Type B pancreatic cell (in vitro differentiated cells): ENCODE measurements at regions not wholly inside any gene's neighbourhood (a gene's known extent, or its start where the extent isn't known, plus 50 kb on each side); places are given as distances from the start of the nearest gene placed in this dataset.

Source experiments
- DNase-seq: peaks from one replicate; pipeline ENCODE4 v3.0.0; 2021; ENCODE audit warnings: mixed read lengths; ENCODE audit not compliant: unreplicated experiment; ENCODE audit errors: extremely low spot score
- H3K27ac Mint-ChIP-seq: 2 replicates; pipeline ENCODE4 v1.8.0; 2021; ENCODE audit warnings: mild to moderate bottlenecking, mixed read lengths
- H3K27me3 Mint-ChIP-seq: 2 replicates; pipeline ENCODE4 v1.8.0; 2021; ENCODE audit warnings: mixed read lengths
- H3K36me3 Mint-ChIP-seq: 2 replicates; pipeline ENCODE4 v1.8.0; 2021; ENCODE audit warnings: mixed read lengths
- H3K4me1 Mint-ChIP-seq: one replicate; pipeline ENCODE4 v1.8.0; 2021; ENCODE audit warnings: mixed read lengths; ENCODE audit not compliant: unreplicated experiment
- H3K4me3 Mint-ChIP-seq: 2 replicates; pipeline ENCODE4 v1.8.0; 2021; ENCODE audit warnings: mild to moderate bottlenecking, mixed read lengths
- H3K9me3 Mint-ChIP-seq: 2 replicates; pipeline ENCODE4 v1.8.0; 2021; ENCODE audit warnings: mixed read lengths
- TF ChIP-seq, protein P1 (sequence below): fragments of 200-600 bp; sonication (generic); conservative IDR thresholded peaks from 2 replicates; pipeline ENCODE4 v1.5.0; 2021; ENCODE audit warnings: antibody characterized with exemption, mild to moderate bottlenecking

- peaks cover 53% of the 10 kb centered on the region for H3K27me3 Mint-ChIP-seq
- H3K36me3 Mint-ChIP-seq = no peaks in the 10 kb centered on the region
- peaks cover 3% of the 10 kb centered on the region for H3K9me3 Mint-ChIP-seq
- DNase-seq = no peak
- TF ChIP-seq, protein P1, sequence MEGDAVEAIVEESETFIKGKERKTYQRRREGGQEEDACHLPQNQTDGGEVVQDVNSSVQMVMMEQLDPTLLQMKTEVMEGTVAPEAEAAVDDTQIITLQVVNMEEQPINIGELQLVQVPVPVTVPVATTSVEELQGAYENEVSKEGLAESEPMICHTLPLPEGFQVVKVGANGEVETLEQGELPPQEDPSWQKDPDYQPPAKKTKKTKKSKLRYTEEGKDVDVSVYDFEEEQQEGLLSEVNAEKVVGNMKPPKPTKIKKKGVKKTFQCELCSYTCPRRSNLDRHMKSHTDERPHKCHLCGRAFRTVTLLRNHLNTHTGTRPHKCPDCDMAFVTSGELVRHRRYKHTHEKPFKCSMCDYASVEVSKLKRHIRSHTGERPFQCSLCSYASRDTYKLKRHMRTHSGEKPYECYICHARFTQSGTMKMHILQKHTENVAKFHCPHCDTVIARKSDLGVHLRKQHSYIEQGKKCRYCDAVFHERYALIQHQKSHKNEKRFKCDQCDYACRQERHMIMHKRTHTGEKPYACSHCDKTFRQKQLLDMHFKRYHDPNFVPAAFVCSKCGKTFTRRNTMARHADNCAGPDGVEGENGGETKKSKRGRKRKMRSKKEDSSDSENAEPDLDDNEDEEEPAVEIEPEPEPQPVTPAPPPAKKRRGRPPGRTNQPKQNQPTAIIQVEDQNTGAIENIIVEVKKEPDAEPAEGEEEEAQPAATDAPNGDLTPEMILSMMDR = no peak
- H3K27ac Mint-ChIP-seq = no peak overlapping the region
- no peak overlapping the region for H3K4me3 Mint-ChIP-seq
- peaks cover 6% of the 10 kb centered on the region for H3K4me1 Mint-ChIP-seq
Measured at GRCh38 chr5:20608567-20608966, 620.6 kb upstream of the CDH18 start.

GRCh38 chr5:20605732-20606525, 617.9 kb upstream of the CDH18 start:
- Mint-ChIP-seq H3K36me3 (no peaks in the 10 kb centered on the region), H3K27ac (no peak overlapping the region), H3K4me3 (no peak overlapping the region)

GRCh38 chr5:20604992-20605391, 617.0 kb upstream of the CDH18 start:
- H3K9me3 Mint-ChIP-seq = peaks cover 16% of the 10 kb centered on the region
- peaks cover 42% of the 10 kb centered on the region for H3K27me3 Mint-ChIP-seq
- H3K27ac Mint-ChIP-seq = no peak overlapping the region
- no peaks in the 10 kb centered on the region for H3K4me1 Mint-ChIP-seq
- H3K36me3 Mint-ChIP-seq = no peaks in the 10 kb centered on the region
- DNase-seq = no peak
- TF ChIP-seq, protein P1 = no peak
- H3K4me3 Mint-ChIP-seq = no peak overlapping the region

More at GRCh38 chr5:20605732-20606525, 617.9 kb upstream of the CDH18 start:
- TF ChIP-seq, protein P1 = no peak
- no peak for DNase-seq
- Mint-ChIP-seq H3K4me1 (peaks cover 4% of the 10 kb centered on the region), H3K27me3 (peaks cover 46% of the 10 kb centered on the region), H3K9me3 (peaks cover 16% of the 10 kb centered on the region)

DNA sequence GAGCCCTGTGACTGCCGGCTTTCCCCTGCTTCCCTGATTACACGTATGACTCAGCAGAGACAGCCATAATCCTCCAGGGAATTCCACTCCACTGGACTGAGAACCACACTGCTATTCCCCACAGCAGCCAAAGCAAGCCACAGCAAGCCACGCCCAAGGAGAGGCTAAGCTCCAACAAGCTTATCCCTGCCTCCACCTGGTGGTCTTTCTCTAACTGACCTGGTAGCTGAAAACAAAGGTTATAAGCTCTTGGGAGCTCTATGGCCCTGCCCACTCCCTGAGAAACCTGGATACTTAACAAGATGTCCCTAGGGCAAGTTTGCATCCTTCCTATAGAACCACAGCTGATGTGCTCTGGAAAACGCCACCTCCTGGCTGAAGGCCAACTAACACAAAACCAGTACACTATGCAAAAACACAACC, 613.7 kb upstream of the CDH18 start:
- Mint-ChIP-seq H3K9me3 (peaks cover 19% of the 10 kb centered on the region), H3K4me1 (no peaks in the 10 kb centered on the region), H3K27me3 (peaks cover 44% of the 10 kb centered on the region), H3K27ac (no peak overlapping the region), H3K36me3 (no peaks in the 10 kb centered on the region), H3K4me3 (no peak overlapping the region)
- TF ChIP-seq, protein P1 = no peak
- no peak for DNase-seq

GRCh38 chr5:20590356-20590755, 602.4 kb upstream of the CDH18 start:
- Mint-ChIP-seq H3K4me1 (no peaks in the 10 kb centered on the region), H3K27ac (no peak overlapping the region), H3K4me3 (no peak overlapping the region), H3K9me3 (no peaks in the 10 kb centered on the region), H3K36me3 (no peaks in the 10 kb centered on the region), H3K27me3 (peaks cover 1% of the 10 kb centered on the region)
- TF ChIP-seq, protein P1 = no peak
- no peak for DNase-seq
